HL-60 (cell line): ENCODE measurements at regions not wholly inside any gene's neighbourhood (a gene's known extent, or its start where the extent isn't known, plus 50 kb on each side); places are given as distances from the start of the nearest gene placed in this dataset.

Experiments
- DNase-seq, 2 experiments: peaks; one replicate each; pipeline ENCODE4 v3.0.0-alpha.2; 2010 to 2020; ENCODE audit warnings: low read depth in 1 of 2, low spot score in 1 of 2
- H3K27ac ChIP-seq: fragments of 250-450 bp; sonication (Bioruptor Pico); replicated peaks from 2 replicates; pipeline ENCODE4 v1.5.1; 2020; ENCODE audit warnings: mild to moderate bottlenecking, moderate library complexity
- H3K27me3 ChIP-seq: fragments of 250-450 bp; sonication (Bioruptor Pico); 2 replicates; pipeline ENCODE4 v1.5.1; 2021; ENCODE audit warnings: mild to moderate bottlenecking, moderate library complexity; ENCODE audit not compliant: insufficient read depth, poor library complexity, severe bottlenecking
- H3K4me3 ChIP-seq: replicated peaks from 2 replicates; pipeline ENCODE4 v1.5.1; 2011; ENCODE audit warnings: mild to moderate bottlenecking, control low read depth, low read length; ENCODE audit not compliant: insufficient read depth
- CTCF ChIP-seq: IDR thresholded peaks from one replicate; pipeline ENCODE4 v1.5.1; 2011; ENCODE audit warnings: low read length, control low read depth, inconsistent platforms; ENCODE audit not compliant: insufficient read depth
- GABPA ChIP-seq: IDR thresholded peaks from 2 replicates; pipeline ENCODE4 v1.6.1; 2012; ENCODE audit warnings: low read depth
- POLR2AphosphoS5 ChIP-seq: IDR thresholded peaks from 2 replicates; pipeline ENCODE4 v1.6.1; 2012; ENCODE audit warnings: low read depth
- REST ChIP-seq: IDR thresholded peaks from 2 replicates; pipeline ENCODE4 v1.6.1; 2012; ENCODE audit warnings: low read depth; ENCODE audit not compliant: insufficient replicate concordance
- SPI1 ChIP-seq: IDR thresholded peaks from 2 replicates; pipeline ENCODE4 v1.6.1; 2012; ENCODE audit warnings: low read depth, mild to moderate bottlenecking, borderline replicate concordance

GRCh38 chr9:3136686-3137346 is 292.9 kb upstream of the PUM3 start:
- TF ChIP-seq CTCF, result no peak
- no peak for TF ChIP-seq SPI1
- TF ChIP-seq POLR2AphosphoS5, result no peak
- no peak for TF ChIP-seq REST
- no peak for TF ChIP-seq GABPA
- no peak overlapping the region for H3K27ac ChIP-seq
- peaks cover 3% of the 10 kb centered on the region for H3K27me3 ChIP-seq
- H3K4me3 ChIP-seq, result no peak overlapping the region
- no peak for DNase-seq

GRCh38 chr9:3136230-3136629 is 292.3 kb upstream of the PUM3 start:
- no peak for DNase-seq
- peaks cover 3% of the 10 kb centered on the region for H3K27me3 ChIP-seq
- no peak overlapping the region for H3K4me3 ChIP-seq
- H3K27ac ChIP-seq, result no peak overlapping the region
- TF ChIP-seq POLR2AphosphoS5 (no peak), SPI1 (no peak), CTCF (no peak), REST (no peak), GABPA (no peak)

GRCh38 chr9:3127564-3127963 is 283.7 kb upstream of the PUM3 start:
- H3K27me3 ChIP-seq, result peaks cover 2% of the 10 kb centered on the region
- H3K27ac ChIP-seq, result no peak overlapping the region
- TF ChIP-seq REST (no peak), POLR2AphosphoS5 (no peak), SPI1 (no peak), CTCF (no peak), GABPA (no peak)
- H3K4me3 ChIP-seq, result no peak overlapping the region
- DNase-seq, result no peak
